ENCODE measurements at regions not wholly inside any gene's neighbourhood (a gene's known extent, or its start where the extent isn't known, plus 50 kb on each side); places are given as distances from the start of the nearest gene placed in this dataset.

DNA sequence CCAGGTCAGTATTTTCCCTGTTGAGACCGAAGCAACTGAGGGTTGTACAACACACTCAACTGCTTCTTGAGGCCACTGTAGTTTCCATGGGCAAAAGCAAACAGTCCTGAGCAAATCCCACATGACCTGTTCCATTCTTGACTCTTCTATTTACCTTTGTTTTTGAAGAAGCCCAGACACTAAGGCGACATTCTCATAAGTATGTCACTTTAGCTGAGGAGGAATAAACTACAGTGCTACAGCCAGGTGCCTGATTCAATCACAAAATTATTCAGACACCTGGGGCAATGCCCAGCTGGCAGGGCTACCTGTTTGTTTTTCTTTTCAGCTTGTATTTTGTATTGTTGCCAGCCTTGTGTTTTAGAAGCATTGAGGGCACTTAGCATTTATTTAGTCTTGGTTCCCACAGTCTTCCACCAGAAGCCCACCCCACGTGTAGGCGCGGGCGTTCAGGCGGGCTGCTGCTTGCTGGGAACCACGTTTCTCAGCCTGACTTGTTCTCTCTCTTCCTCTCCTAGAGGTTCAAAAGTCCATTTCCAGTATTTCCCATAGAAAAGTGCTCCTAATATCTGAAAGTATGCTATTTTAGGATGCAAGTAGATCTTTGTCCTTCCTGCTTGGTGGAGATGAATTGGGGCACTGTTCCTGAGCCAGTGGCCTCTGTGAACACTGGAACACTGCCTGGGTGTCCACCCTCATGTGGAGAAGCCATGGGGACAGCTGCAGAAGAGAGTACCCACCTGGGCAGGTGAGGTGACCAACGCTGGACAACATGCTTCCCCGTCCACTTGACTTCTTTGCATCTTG lies 99.0 kb upstream of the COPS8 start:
- TF ChIP-seq, protein P1, sequence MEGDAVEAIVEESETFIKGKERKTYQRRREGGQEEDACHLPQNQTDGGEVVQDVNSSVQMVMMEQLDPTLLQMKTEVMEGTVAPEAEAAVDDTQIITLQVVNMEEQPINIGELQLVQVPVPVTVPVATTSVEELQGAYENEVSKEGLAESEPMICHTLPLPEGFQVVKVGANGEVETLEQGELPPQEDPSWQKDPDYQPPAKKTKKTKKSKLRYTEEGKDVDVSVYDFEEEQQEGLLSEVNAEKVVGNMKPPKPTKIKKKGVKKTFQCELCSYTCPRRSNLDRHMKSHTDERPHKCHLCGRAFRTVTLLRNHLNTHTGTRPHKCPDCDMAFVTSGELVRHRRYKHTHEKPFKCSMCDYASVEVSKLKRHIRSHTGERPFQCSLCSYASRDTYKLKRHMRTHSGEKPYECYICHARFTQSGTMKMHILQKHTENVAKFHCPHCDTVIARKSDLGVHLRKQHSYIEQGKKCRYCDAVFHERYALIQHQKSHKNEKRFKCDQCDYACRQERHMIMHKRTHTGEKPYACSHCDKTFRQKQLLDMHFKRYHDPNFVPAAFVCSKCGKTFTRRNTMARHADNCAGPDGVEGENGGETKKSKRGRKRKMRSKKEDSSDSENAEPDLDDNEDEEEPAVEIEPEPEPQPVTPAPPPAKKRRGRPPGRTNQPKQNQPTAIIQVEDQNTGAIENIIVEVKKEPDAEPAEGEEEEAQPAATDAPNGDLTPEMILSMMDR (conservative IDR thresholded peaks at IDR 0.05), result no peak
- no peak for TF ChIP-seq EZH2 (IDR thresholded peaks at IDR 0.05; ENCODE audit: low read depth)
